Vagina (tissue), 2 donors: ENCODE measurements at regions not wholly inside any gene's neighbourhood (a gene's known extent, or its start where the extent isn't known, plus 50 kb on each side); places are given as distances from the start of the nearest gene placed in this dataset.

ENCODE experiments used
- DNase-seq, 2 donors: peaks; one replicate each; pipeline ENCODE4 v3.0.0-alpha.2; 2017; ENCODE audit errors: extremely low spot score in 2 of 2
- H3K27ac ChIP-seq: fragments of 200-600 bp; sonication (generic); one replicate; pipeline ENCODE4 v1.5.1; 2019
- H3K27me3 ChIP-seq: fragments of 200-600 bp; sonication (generic); one replicate; pipeline ENCODE4 v1.5.1; 2019
- H3K36me3 ChIP-seq, 2 donors: fragments of 200-600 bp; sonication (generic); one replicate each; pipeline ENCODE4 v1.5.1; 2017 to 2019
- H3K4me1 ChIP-seq: fragments of 200-600 bp; sonication (generic); one replicate; pipeline ENCODE4 v1.5.1; 2019
- H3K4me3 ChIP-seq, 2 donors: fragments of 200-600 bp; sonication (generic); 1 replicate in 1 of 2; 2 replicates in 1 of 2; pipeline ENCODE4 v1.5.1; 2016 to 2019
- H3K9me3 ChIP-seq: fragments of 200-600 bp; sonication (generic); one replicate; pipeline ENCODE4 v1.5.1; 2019
- POLR2A ChIP-seq, 2 donors: fragments of 450-650 bp; IDR thresholded peaks; one replicate each; pipeline ENCODE4 v1.6.1; 2017; ENCODE audit warnings: antibody characterized with exemption in 2 of 2, mild to moderate bottlenecking in 2 of 2, moderate library complexity in 2 of 2
- POLR2AphosphoS5 ChIP-seq, 2 donors: sonication (generic); formaldehyde crosslinking; IDR thresholded peaks; one replicate each; pipeline ENCODE4 v1.9.0; 2017; ENCODE audit warnings: antibody characterized with exemption in 2 of 2, mild to moderate bottlenecking in 2 of 2, low read depth in 1 of 2; ENCODE audit not compliant: insufficient read depth in 1 of 2
- intact Hi-C: fragments of 100-400 bp; cut with DNase I; formaldehyde crosslinking; loops from one replicate; pipeline ENCODE4 v1.15.1; 2023
- TF ChIP-seq, protein P1 (sequence below), 3 experiments: fragments of 450-650 bp in 2 of 3; fragments of 200-600 bp in 1 of 3; sonication (generic) in 1 of 3; IDR thresholded peaks; one replicate each; pipeline ENCODE4 v1.5.1; 2017 to 2019; ENCODE audit warnings: antibody characterized with exemption in 3 of 3, mild to moderate bottlenecking in 2 of 3, moderate library complexity in 2 of 3

DNA sequence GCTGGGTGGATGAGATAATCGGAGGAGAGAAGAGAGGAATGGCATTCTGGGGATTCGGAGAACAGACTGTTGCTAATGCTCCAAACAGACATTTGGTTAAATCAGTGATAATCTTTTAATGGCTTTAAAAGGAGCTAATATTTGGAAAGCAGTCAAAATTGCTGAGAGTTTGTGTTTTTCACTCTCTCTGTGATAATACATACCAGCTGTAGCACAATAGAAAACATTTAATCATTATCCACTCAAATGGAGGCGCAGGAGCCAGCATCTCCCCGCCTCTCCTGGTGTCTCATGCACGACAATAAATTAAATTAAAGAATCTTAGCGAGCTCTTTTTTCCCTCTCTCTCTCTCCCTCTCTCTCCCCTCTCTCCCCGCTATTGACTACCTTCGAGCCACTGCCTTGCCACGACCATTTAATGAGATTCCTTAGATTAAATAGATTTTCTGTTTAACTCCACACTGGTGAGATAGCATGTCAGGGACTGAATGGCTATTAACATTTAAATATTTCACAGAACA, 268.6 kb upstream of the MVB12B start:
- H3K9me3 ChIP-seq: no peaks in the 10 kb centered on the region
- no peak overlapping the region for H3K27ac ChIP-seq
- H3K4me1 ChIP-seq: no peaks in the 10 kb centered on the region
- H3K27me3 ChIP-seq: no peaks in the 10 kb centered on the region
- no peak overlapping the region for H3K4me3 ChIP-seq
- intact Hi-C loops: no loop called here
- DNase-seq: no peak
- no peaks in the 10 kb centered on the region for H3K36me3 ChIP-seq
- TF ChIP-seq, protein P1, sequence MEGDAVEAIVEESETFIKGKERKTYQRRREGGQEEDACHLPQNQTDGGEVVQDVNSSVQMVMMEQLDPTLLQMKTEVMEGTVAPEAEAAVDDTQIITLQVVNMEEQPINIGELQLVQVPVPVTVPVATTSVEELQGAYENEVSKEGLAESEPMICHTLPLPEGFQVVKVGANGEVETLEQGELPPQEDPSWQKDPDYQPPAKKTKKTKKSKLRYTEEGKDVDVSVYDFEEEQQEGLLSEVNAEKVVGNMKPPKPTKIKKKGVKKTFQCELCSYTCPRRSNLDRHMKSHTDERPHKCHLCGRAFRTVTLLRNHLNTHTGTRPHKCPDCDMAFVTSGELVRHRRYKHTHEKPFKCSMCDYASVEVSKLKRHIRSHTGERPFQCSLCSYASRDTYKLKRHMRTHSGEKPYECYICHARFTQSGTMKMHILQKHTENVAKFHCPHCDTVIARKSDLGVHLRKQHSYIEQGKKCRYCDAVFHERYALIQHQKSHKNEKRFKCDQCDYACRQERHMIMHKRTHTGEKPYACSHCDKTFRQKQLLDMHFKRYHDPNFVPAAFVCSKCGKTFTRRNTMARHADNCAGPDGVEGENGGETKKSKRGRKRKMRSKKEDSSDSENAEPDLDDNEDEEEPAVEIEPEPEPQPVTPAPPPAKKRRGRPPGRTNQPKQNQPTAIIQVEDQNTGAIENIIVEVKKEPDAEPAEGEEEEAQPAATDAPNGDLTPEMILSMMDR (IDR thresholded peaks at IDR 0.05): no peak
- TF ChIP-seq POLR2AphosphoS5 (IDR thresholded peaks at IDR 0.05; ENCODE audit: insufficient read depth in 1 of 2, low read depth in 1 of 2): no peak
- no peak for TF ChIP-seq POLR2A (IDR thresholded peaks at IDR 0.05)

DNA sequence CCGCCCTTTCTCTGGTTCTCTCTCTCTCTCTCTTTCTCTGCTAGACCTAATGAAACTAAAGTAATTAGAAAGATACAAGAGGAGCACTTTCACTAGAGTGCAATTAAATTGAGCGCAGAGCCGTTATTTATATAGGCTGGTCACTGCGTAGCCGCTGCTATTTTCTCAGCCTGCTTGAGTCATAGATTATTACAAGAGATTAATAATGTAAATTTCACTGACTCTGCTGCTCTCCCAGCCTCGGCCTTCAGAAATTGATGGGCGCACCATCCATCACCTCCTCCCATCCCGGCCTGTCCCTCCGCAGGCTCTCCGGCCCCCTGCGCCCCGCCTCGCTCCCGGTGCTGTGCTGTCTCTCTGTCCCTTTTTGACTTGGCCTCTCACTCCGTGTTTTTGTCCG, 268.0 kb upstream of the MVB12B start:
- no peaks in the 10 kb centered on the region for H3K4me1 ChIP-seq
- no peak for TF ChIP-seq POLR2A (IDR thresholded peaks at IDR 0.05)
- TF ChIP-seq, protein P1 (IDR thresholded peaks at IDR 0.05): no peak
- no peak for TF ChIP-seq POLR2AphosphoS5 (IDR thresholded peaks at IDR 0.05; ENCODE audit: insufficient read depth in 1 of 2, low read depth in 1 of 2)
- intact Hi-C loops: no loop called here
- H3K27me3 ChIP-seq: no peaks in the 10 kb centered on the region
- H3K9me3 ChIP-seq: no peaks in the 10 kb centered on the region
- H3K27ac ChIP-seq: no peak overlapping the region
- H3K4me3 ChIP-seq: no peak overlapping the region
- DNase-seq: no peak
- no peaks in the 10 kb centered on the region for H3K36me3 ChIP-seq

DNA sequence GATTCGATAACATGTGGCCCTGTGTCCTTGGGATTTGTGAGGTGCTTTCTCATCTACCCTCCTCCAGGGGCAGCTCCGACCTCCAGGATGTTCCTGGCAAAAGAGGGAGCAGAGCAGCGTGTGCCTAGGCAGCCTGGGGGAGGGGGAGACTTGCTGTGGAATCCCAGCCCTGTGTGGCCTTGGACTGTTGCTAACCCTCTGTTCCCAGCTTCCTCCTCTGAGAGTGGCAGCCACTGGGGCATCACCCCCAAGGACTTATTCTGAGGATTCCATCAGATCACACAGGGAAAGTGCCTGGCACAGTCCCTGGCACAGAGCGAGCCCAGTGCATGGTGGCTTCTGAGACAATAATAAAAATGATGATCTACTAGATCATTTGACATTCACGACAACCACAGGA, 265.1 kb upstream of the MVB12B start:
- TF ChIP-seq, protein P1 (IDR thresholded peaks at IDR 0.05): no peak
- TF ChIP-seq POLR2AphosphoS5 (IDR thresholded peaks at IDR 0.05; ENCODE audit: insufficient read depth in 1 of 2, low read depth in 1 of 2): no peak
- TF ChIP-seq POLR2A (IDR thresholded peaks at IDR 0.05): no peak
- no peaks in the 10 kb centered on the region for H3K27me3 ChIP-seq

GRCh38 chr9:126062158-126062886, 264.3 kb upstream of the MVB12B start:
- intact Hi-C loops: no loop called here
- no peak for DNase-seq
- Histone ChIP-seq H3K27me3 (no peaks in the 10 kb centered on the region), H3K4me1 (no peaks in the 10 kb centered on the region), H3K4me3 (no peak overlapping the region), H3K36me3 (no peaks in the 10 kb centered on the region), H3K9me3 (no peaks in the 10 kb centered on the region), H3K27ac (no peak overlapping the region)
- TF ChIP-seq POLR2AphosphoS5 (IDR thresholded peaks at IDR 0.05; ENCODE audit: insufficient read depth in 1 of 2, low read depth in 1 of 2) (no peak), POLR2A (IDR thresholded peaks at IDR 0.05) (no peak)
- TF ChIP-seq, protein P1 (IDR thresholded peaks at IDR 0.05): no peak

More for the DNA sequence above, 265.1 kb upstream of the MVB12B start:
- Histone ChIP-seq H3K4me1 (no peaks in the 10 kb centered on the region), H3K4me3 (no peak overlapping the region), H3K36me3 (no peaks in the 10 kb centered on the region), H3K27ac (no peak overlapping the region), H3K9me3 (no peaks in the 10 kb centered on the region)
- intact Hi-C loops: no loop called here
- no peak for DNase-seq

DNA sequence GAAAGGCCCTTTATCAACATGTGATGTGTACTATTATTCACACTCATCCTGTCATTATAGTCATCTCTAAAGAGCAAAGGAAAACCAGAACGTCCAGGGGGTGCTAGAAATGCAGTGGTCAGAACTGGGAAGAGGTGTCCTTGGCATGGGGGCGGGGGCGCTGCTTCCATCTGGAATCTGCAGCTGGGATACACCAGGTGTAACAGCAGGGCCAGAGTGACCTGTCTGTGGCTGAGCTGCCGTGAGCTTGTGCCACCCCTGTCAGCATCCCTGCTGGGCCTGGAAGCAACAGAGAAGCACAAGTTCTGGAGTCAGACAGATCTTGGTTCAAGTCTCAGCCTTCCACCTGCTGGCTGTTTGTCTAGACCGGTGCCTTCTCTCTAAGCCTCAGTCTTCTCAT, 263.3 kb upstream of the MVB12B start:
- Histone ChIP-seq H3K27me3 (no peaks in the 10 kb centered on the region), H3K27ac (no peak overlapping the region), H3K9me3 (no peaks in the 10 kb centered on the region), H3K4me1 (no peaks in the 10 kb centered on the region), H3K4me3 (no peak overlapping the region), H3K36me3 (no peaks in the 10 kb centered on the region)
- no peak for TF ChIP-seq POLR2AphosphoS5 (IDR thresholded peaks at IDR 0.05; ENCODE audit: insufficient read depth in 1 of 2, low read depth in 1 of 2)
- no peak for TF ChIP-seq POLR2A (IDR thresholded peaks at IDR 0.05)
- TF ChIP-seq, protein P1 (IDR thresholded peaks at IDR 0.05): no peak
- intact Hi-C loops: no loop called here
- no peak for DNase-seq
